HuH-7 (cell line): ENCODE measurements at regions not wholly inside any gene's neighbourhood (a gene's known extent, or its start where the extent isn't known, plus 50 kb on each side); places are given as distances from the start of the nearest gene placed in this dataset.

Experiments used
- DNase-seq: peaks from one replicate; pipeline ENCODE4 v3.0.0; 2011; ENCODE audit warnings: low spot score

DNA sequence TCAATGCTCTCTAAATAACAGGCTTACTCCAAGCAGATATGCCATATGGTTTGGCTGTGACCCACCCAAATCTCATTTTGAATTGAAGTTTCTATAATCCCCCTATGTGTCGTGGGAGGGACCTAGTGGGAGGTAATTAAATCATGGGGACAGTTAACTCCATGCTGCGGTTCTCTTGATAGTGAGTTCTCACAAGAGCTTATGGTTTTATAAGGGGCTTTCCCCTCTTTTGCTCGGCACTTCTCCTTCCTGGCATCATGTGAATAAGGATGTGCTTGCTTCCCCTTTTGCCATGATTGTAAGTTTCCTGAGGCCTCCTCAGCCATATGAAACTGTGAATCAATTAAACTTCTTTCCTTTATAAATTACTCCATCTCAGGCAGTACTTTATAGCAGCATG is 302.7 kb upstream of the ZC3H15 start:
- no peak for DNase-seq

DNA sequence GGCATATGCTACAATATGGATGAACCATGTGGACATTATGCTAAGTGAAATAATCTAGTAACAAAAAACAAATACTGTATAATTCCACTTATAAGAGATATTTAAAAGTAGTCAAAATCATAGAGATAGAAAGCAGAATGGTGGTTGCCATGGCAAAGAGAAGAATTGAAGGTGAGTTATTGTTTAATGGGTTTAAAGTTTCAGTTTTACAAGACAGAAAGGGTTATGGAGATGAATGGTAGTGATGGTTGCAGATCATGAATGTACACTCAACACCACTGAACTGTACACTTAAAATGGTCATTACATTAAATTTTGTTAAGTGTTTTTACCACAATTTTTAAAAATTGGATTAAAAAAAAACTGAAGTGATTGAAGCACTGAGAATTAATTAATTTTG is 298.2 kb upstream of the ZC3H15 start:
- DNase-seq: no peak

DNA sequence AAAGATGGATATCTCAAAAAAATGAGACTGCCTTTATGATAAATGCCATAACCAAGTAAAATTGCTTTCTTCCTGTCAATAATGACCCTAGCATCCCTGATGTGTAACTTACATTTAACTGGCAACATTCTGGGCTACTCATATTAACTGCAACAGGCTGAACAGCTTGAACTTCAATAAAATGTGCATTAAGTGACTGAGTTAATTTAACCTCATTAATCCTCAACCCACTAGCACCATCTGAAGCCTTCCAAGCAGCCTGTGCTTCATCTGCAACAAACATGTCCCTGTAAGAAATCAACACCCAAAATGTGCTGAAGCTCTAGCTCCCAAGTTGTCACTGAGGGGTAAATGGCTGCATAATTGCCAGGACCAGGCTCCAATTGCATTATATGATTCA is 296.2 kb upstream of the ZC3H15 start:
- DNase-seq: no peak

DNA sequence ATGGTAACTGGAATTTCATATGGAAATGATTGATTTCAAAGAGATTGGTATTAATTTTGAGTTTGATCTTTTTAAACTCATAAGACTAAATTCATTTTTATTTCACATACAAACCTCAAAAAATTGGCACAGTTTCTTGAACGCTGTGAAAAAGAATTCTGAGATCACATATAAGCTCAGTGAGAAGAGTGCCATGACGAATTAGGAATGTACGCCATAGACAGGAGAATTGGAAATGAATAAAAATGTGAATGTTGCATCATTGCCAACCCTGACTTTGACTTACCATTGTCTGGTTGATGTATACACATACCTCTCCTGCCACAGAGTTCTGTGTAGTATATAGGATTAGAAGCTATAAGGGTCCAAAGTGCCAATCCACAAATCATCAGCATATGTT is 290.4 kb upstream of the ZC3H15 start:
- DNase-seq: no peak

DNA sequence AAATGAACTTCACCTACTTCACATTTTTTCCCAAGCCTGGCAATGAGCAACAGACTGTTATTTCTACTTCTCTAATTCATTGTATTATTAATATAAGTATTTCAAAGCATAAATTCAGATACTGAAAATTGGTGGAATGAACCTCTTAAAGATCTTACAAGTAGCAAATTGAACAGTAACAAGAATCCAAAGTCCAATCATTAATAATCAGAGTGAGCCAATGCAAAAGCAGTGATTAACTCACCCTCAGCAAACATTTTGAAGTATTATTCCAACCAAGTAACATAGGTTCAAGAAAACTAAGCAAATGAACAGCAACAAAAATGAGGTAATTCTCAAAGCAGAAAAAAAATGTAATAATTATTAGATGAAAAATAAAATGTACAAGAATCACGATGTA is 288.1 kb upstream of the ZC3H15 start:
- DNase-seq: no peak

DNA sequence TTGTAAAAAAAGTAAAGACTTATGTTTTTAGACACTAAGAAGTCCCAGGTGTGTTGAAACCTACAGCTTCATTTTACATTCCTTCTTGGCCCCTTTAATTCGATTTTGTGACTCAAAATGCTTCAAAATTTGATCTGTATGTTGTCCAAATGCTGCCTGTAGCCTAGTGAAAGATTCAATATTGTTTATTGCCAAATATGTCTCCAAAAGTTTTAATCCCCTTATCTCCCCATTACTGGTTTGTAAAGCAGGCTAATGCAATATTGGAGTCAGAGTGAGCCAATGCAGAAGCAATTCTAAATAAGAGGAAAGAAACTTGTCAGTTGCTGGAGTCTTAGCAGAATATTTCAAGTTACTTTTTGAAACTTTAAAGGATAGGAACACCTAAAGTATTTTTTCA is 287.0 kb upstream of the ZC3H15 start:
- DNase-seq: no peak

DNA sequence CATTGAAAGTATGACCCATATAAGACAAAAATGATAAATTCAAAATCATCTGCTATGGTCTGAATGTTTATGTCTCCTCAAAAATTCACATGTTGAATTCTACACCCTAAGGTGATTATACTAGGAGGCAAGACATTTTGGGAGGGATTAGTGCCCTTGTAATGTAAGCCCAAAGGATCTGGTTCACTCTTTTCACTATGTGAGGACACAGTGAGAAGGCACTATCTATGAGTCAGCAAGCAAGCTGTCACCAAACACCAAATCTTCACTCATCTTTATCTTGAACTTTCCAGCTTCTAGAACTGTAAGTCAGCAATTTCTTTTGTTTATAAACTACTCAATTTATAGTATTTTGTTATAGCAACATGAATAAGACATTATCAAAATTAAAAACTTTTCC is 284.7 kb upstream of the ZC3H15 start:
- no peak for DNase-seq

DNA sequence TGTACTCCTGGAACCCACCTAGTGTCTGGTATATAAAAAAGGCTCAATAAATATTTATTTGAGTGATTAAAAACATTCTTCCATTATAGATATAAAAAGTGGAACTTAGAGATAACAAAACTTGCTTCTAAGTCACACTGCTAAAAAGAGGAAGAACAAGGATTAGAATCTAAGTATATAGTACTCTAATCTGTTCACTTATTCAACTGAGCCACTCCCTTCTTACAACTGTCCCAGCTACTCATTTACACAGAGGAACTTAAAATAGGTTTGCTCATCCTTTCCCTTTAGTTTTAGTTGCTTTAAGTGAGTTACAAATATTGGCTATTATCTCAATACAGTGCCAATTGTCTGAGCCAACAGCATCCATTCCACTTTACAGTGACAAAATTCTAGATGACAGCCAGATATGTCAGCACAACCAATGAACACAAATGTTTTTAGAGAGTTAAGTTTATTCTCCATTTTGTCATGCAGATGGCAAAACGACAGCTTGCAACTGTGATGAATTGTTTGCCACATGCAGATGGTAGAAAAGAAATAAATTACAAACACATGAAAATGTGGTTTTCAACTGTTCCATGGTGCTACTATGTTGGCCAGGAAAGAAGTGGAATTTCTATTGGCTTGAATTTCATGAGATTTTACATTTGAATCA is 280.7 kb upstream of the ZC3H15 start:
- no peak for DNase-seq

DNA sequence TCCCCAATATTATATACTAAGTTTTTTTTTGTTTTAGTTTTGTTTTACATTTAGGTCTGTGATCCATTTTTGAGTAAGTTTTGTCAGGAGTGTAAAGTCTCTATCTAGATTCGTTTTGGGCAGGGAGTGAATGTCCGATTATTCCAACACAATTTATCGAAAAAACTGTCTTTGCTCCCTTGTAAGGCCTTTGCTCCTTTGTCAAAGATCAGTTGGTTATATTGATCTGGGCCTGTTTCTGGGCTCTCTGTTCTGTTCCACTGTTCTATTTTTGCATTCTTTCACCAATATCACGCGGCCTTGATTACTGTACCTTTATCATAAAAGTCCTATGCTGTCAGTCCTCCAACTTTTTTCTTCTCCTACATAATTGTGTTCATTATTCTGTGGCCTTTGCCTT is 276.5 kb upstream of the ZC3H15 start:
- DNase-seq: no peak

DNA sequence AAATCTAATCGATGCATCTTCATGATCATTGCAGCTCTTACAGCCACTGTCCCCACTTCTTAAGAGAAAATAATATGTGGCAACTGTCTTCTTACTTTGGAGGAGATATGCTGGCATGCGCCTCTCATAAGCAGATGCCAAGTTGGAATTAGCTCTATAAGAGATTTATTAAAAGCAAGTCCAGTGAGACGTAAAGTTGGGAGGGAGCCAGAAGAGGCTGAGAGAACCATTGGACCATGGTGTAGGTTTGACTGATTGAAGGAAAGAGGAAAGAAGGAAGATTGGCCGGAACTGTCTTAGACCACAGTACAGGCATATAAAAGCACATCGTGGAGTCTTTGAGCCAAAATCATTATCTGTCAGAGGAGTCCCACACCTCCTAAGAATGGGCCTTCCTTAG is 265.7 kb upstream of the ZC3H15 start:
- DNase-seq: no peak

DNA sequence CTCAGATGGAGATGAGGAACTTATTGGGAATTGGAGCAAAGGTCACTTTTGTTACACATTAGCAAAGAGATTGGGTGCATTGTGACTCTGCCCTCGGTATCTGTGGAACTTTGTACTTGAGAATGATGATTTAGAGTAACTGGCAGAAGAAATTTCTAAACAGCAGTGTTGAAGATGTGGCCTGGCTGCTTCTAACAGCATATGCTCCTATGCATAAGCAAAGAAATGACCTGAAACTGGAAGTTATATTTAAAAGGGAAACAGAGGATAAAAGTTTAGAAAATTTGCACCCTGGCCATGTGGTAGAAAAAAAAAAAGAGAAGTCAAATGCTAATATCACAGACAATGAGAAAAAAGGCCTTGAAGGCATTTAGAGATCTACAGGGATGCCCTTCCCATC is 256.8 kb upstream of the ZC3H15 start:
- DNase-seq: no peak

DNA sequence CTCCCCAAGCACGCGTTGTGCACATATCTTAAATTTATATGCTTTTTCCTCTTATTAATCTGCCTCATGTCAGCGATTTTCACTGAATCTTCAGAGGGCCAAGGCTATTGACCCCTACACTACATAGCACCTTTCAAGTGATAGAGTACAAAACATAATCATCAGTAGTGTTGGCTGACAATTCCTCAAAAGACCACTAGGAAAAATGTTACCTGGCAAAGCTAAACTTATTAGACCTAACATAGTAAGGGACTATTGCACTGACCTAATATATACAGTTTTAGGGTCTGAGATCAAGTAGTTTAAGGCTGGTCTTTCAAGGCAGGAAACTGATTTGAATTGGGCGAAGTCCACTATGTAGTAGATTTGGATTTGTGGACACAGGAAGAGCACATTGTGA is 244.2 kb upstream of the ZC3H15 start:
- no peak for DNase-seq

DNA sequence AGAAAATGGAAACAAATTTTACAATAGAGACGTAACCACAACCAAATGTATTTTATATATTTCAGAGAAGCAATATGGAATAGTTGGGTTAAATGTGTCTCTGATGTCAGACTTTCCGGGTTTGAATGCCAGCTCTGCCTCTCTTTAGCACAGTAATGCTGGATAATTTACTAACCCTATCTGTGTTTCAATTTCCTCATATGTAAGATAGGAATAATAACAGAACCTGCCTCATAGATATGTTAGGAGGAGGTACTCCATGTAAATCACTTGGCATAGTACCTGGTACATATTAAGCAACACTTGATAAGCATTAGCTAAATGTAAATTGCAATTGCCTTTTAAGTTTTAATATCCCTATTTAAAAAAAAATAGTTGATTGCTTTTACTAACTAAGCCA is 231.3 kb upstream of the ZC3H15 start:
- no peak for DNase-seq

DNA sequence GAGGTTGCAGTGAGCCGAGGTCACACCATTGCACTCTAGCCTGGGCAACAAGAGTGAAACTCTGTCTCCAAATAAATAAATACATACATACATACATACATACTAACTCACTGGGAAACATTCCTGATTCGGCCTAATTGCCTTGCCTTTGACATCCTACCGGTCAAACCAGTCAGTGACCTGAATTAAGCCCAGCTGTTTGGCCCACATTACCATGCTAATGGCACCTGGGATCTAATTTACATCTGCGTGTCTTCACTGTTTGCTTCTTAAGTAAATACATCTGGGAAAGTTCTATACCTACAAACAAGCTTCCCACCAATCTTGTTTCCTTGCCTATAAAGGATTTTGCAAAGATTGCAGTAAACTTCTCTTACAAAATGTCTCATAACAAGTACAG is 230.2 kb upstream of the ZC3H15 start:
- DNase-seq: no peak

DNA sequence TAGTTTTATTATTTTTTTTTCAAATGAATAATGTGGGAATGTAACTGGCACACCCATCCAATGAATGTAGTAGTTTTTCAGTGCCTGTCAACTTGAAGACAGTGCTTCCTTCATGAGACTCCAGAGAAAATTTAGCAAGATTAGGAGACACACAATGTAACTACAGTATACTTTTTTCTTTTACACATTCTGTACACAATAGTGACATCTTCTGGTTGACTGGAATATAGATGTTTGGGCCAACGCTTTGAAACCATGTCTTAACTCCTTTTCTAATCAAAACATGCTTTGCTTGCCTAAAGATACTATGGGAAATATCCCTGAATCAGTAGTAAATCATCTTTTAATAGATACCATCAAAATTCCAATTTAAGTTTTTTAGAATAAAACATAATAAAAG is 229.5 kb upstream of the ZC3H15 start:
- no peak for DNase-seq

DNA sequence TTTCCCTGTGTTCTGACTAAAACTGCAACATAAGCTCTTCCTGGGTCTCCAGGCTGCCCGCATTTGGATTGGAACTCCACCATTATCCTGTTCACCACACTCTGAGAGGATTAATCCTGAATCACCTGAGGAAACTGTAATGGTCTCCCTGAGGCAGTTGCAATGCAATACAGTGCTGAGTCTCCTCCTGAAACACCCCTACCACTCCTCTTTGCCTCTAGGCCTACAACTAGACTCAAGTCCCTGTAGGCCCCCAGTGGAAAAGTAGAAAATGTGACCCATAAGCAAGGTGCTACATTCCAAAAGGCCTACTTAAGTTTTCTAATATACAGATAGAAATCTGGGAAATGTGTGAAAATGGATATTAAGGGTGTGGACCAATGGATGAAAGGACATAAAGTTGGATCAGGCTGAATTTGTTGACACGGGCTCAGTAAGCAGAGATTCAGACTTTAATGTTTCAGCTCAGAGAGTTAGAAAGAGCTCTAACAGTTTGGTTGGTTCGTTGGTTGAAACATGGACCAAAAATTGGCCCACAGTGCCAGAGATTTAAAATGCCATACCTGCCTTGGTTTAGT is 222.3 kb upstream of the ZC3H15 start:
- no peak for DNase-seq

DNA sequence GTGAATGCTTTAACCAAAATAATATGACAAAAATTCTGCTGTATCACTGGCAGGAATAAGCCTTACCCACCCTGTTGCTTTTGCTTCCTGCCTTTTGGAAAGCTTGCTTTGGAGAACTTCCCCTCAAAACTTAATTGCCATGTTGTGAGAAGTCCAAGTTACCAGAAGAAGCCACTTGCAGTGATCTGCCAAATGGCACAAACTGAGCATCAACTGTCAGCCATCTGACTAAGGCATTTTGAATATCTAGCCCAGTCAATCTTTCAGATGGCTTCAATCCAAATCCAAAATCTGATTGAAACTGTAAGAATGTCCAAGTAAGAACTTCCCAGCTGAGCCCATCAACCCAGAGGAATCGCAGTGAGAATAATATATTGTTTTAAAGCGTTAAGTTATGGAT is 216.5 kb upstream of the ZC3H15 start:
- no peak for DNase-seq

DNA sequence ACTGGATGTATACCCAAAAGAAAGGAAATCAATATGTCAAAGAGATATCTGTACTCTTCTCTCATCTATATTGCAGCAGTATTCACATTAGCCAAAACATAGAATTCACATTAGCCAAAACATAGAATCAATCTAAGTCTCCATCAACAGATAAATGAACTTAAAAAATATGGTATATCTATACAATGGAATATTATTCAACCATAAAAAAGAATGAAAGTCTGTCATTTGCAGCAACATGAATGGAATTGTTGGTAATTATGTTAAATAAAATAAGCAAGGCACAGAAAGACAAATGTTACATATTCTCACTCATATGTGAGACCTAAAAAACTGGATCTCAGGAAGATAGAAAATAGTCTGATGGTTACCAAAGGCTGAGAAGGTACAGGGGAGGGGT is 212.1 kb upstream of the ZC3H15 start:
- DNase-seq: no peak

DNA sequence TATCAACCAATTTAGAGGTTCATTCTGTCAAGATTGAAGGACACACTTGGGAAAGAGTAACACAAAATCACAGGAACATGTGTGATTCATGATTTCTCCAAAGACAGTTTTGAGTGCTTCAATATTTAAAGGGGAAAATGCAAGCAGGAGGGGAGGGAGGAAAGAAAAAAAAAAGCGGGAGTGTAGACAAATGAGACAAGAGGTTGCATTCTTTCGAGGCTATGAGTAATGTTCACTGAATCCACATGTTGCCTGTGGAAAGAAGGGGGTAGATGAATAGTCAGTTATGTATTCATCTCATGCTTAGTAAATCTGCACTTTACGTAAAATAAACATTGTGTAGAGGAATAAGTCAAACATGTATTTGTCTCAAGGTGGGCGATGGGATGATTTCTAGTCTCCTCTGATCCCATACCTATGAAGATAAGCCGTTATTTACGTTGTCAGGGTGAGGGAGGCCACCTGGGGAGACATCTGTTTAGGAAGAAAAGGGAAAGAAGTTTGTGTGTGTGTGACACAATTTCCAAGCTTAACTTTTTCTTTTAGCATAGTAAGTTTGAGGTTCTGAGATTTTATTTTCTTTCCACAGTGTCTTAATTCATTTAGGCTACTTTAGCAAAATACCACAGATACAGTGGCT is 211.0 kb upstream of the ZC3H15 start:
- DNase-seq: no peak

DNA sequence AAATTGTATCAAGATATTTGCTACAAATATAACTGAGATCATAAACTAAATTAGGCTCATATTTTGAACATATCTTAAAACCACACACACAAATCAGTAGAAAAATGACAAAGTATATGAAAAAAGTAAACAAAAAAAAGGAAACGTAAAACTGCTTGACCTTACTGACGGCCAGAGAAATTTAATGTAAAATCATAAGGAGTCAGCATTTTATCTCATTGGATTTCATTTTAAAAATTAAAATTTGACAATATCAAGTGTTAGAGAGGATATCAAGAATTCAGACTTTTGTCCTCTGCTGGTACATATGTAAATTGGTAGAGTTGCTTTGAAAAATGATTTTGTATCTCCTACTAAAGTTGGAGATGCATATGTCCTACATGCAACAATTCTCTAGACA is 209.2 kb upstream of the ZC3H15 start:
- no peak for DNase-seq

DNA sequence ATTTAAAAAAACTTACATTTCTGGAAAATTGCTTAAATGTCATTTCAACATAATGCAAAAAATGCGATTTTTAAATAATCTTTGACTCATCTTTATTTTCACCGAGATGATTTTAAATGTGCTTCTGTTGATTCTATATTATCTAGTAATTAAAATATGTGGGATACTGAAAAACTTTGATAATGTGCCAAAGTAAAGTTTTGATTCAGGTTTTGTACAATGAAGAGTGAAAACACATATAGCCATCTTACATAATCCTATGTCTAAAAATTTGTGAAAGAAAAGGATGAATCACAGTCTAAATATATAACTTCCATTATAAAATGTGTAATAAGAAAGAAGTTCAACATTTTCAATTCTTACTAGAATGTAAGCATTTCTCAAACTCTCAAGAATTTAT is 204.3 kb upstream of the ZC3H15 start:
- DNase-seq: no peak

DNA sequence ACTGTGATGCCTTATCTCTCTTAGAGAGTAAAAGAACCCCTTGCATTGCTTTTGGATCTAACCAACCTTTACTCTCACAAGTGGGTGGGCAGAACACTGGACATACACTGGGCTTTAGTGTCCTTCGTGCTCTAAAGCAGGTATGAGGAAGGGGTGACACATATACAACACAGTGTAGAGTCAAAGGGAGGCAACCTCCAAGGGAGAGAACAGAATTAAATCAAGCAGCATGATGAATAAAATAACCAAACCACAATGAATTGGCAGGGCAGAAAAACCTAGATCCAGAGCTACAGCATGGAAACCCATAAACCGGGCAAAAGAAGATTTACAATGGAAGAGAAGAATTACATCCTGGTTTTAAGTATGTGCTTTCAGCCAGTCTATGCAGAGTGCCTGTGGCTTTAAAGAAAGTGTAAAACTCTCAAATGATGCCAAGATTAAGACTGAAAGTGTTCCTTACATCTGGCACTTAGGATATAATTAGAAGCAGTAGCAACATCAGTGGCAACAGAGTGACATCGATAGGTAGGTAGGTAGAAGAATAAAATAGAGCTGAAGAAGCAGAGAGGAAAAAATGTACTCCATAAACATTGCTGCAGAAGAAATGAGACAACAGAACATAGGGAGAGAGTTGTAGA is 191.7 kb upstream of the ZC3H15 start:
- no peak for DNase-seq

DNA sequence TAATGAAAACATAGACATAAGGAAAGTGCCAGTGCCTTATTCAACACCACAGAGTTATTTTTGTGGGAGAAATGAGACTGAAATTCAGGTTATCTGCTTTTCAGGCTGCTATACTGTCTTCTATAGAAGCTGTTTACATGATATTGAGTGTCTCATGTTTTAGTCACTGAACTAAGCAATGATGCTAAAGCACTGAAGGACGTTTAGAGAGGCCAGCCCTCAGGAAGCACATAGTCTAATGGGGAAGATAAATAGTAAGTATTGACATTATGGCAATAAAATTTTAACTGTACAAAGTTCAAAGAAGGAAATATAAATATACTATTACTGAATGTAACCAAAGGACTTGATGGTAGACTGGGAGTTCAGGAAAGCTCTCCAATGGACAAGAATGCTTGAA is 186.4 kb upstream of the ZC3H15 start:
- DNase-seq: no peak

DNA sequence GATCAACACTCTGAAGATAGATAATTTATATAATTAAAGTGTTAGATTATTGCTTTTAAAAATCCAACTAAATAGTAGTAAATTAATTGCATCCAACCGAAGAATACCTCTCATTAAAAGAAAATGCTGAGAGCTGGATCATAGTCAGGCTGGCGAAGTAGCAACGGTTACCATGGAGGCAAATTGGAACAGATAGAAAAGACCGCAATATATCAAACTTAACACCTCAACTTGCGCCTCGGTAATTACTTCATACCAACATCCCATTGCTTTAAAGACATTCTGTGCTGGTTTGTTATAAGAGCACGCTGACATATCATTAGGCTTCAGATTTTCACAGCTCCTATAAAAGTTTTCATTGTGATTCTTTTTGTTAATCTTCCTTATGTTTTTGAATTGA is 183.8 kb upstream of the ZC3H15 start:
- DNase-seq: no peak
